ENCODE measurements at regions not wholly inside any gene's neighbourhood (a gene's known extent, or its start where the extent isn't known, plus 50 kb on each side); places are given as distances from the start of the nearest gene placed in this dataset.

DNA sequence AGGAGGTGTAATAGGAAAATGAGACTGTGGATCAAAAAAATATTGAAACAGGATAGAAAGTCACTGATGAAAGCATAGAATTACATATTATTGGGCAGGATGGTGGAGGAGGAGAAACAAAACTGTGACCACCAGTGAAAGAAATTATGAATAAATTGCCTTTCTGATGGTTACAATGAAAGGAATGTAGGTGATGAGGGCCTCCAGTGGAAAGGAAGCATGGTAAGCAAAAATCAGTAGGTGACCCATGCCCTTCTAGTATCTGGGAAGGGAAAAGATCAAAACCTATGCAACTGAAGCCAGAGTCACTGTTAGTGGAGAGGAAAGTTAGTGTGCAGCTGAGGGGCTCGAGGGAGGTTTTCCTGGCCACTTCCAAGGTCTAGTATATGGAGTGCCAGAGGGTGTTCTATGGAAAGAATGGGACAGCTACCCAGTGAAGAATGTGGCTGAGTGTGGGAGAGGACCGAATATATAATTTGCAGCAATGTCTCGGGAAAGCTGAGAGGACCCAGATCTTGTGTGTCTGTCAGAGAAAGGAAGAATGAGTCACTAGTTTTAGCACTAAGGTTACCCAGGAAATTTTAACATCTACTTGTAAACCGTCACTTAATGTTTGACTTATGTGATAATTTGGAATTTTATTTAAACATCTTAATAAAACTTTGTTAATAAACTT lies 146.2 kb downstream of the NFKBIZ start:
- no peak for TF ChIP-seq POLR2A (IDR thresholded peaks at IDR 0.05)
- TF ChIP-seq, protein P1, sequence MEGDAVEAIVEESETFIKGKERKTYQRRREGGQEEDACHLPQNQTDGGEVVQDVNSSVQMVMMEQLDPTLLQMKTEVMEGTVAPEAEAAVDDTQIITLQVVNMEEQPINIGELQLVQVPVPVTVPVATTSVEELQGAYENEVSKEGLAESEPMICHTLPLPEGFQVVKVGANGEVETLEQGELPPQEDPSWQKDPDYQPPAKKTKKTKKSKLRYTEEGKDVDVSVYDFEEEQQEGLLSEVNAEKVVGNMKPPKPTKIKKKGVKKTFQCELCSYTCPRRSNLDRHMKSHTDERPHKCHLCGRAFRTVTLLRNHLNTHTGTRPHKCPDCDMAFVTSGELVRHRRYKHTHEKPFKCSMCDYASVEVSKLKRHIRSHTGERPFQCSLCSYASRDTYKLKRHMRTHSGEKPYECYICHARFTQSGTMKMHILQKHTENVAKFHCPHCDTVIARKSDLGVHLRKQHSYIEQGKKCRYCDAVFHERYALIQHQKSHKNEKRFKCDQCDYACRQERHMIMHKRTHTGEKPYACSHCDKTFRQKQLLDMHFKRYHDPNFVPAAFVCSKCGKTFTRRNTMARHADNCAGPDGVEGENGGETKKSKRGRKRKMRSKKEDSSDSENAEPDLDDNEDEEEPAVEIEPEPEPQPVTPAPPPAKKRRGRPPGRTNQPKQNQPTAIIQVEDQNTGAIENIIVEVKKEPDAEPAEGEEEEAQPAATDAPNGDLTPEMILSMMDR (IDR thresholded peaks at IDR 0.05): no peak
- no peaks in the 10 kb centered on the region for H3K4me1 ChIP-seq
- no peak overlapping the region for H3K27ac ChIP-seq
- no peaks in the 10 kb centered on the region for H3K9me3 ChIP-seq
- DNase-seq: no peak
- H3K36me3 ChIP-seq: no peaks in the 10 kb centered on the region
- H3K4me3 ChIP-seq: no peak overlapping the region
- no peaks in the 10 kb centered on the region for H3K27me3 ChIP-seq

DNA sequence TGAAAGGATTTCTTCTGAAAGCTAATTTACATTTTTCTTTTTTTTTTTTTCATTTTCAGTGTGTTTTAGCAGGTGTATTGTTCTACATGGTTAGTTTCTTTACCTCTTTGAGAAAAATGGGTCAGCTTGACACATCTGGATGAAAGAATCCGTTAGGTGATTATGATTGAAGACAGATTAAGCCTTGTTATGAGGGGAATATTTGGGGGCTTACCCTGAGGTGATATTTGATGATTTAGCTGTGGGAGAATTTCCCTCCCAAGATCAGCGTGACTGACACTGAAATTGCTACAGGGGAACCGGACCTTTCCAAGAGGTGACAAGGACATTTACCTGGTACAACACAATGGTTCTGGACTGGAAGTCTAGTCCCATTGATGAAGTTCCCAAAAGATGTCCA lies 147.5 kb downstream of the NFKBIZ start:
- no peaks in the 10 kb centered on the region for H3K27me3 ChIP-seq
- no peak for DNase-seq
- H3K4me3 ChIP-seq: no peak overlapping the region
- no peaks in the 10 kb centered on the region for H3K36me3 ChIP-seq
- H3K27ac ChIP-seq: no peak overlapping the region
- TF ChIP-seq, protein P1 (IDR thresholded peaks at IDR 0.05): no peak
- no peak for TF ChIP-seq POLR2A (IDR thresholded peaks at IDR 0.05)
- H3K9me3 ChIP-seq: no peaks in the 10 kb centered on the region
- H3K4me1 ChIP-seq: no peaks in the 10 kb centered on the region

DNA sequence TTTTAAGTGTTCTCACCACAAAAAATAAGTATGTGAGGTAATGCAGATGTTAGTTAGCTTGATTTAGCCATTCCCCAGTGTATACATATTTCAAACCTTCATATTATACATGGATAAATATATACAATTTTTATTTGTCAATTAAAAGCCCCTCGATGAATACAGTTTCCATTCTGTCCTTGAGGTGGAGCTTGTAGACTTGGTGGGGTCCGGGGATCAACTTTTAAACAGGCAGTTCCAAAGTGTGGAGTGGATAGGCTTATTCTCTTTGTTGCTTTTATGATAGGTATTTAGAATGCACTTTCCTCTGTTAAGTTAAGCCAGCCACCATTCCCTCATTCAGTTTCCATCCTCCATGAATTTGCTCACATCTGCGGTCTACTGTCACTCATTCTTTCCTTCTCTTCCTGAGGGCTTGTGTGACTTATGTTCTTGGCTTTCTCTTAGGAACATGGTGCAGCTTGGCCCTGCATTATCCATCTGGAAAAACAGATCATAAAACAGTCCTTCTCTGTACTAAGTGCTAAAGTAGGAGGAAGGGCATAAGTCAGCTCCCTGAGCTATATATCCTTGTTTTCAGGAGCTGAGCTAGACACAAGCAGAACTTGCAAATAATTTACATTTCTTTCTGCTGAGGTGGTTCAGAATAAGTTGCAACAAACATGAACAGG lies 149.1 kb downstream of the NFKBIZ start:
- Histone ChIP-seq H3K27ac (no peak overlapping the region), H3K4me3 (no peak overlapping the region), H3K4me1 (no peaks in the 10 kb centered on the region), H3K36me3 (no peaks in the 10 kb centered on the region), H3K9me3 (no peaks in the 10 kb centered on the region), H3K27me3 (no peaks in the 10 kb centered on the region)
- no peak for TF ChIP-seq POLR2A (IDR thresholded peaks at IDR 0.05)
- TF ChIP-seq, protein P1 (IDR thresholded peaks at IDR 0.05): no peak
- DNase-seq: no peak

- TF ChIP-seq POLR2A (IDR thresholded peaks at IDR 0.05): no peak
- TF ChIP-seq, protein P1 (IDR thresholded peaks at IDR 0.05): no peak
- no peak overlapping the region for H3K27ac ChIP-seq
- no peak for DNase-seq
Observed at GRCh38 chr3:101999177-101999779, 150.0 kb downstream of the NFKBIZ start.

DNA sequence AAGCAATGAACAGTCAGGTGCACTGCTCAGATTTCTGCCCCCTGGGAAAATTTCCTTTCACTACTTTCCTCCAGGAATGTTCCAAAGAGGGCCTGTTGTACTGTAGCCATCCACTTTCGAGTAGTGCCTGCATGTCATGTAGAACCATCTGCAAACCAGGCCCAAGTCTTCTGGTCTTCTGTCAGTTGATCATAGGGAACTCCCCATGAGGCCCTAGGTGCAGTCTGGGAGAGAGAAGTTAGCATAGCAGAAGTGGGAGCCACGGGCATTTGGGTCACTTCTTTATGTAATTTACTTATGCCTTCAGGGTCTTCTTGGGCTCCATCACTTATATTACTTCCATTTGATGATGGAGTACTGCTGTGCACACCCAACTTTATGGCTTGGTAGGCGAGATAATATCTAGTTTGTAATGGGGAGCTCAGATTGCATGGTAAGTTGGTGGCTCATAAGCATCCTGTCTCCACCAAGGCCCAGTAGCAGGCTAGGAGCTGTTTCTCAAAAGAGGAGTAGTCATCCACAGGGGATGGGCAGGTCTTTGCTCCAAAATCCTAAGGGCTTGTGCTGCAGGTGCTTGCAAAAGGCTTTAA lies 151.4 kb downstream of the NFKBIZ start:
- Histone ChIP-seq H3K9me3 (no peaks in the 10 kb centered on the region), H3K27ac (no peak overlapping the region), H3K36me3 (no peaks in the 10 kb centered on the region), H3K27me3 (no peaks in the 10 kb centered on the region), H3K4me3 (no peak overlapping the region), H3K4me1 (no peaks in the 10 kb centered on the region)
- no peak for TF ChIP-seq POLR2A (IDR thresholded peaks at IDR 0.05)
- TF ChIP-seq, protein P1 (IDR thresholded peaks at IDR 0.05): no peak
- peak in 1 of 3 donors; percentile 17 for DNase-seq

More at GRCh38 chr3:101999177-101999779, 150.0 kb downstream of the NFKBIZ start:
- Histone ChIP-seq H3K4me1 (no peaks in the 10 kb centered on the region), H3K9me3 (no peaks in the 10 kb centered on the region), H3K36me3 (no peaks in the 10 kb centered on the region), H3K27me3 (no peaks in the 10 kb centered on the region), H3K4me3 (no peak overlapping the region)

Data from Peyer's patch (tissue), 4 donors.